LNCAP (cell line): ENCODE measurements at regions not wholly inside any gene's neighbourhood (a gene's known extent, or its start where the extent isn't known, plus 50 kb on each side); places are given as distances from the start of the nearest gene placed in this dataset.

Experiments used
- CTCF ChIP-seq: fragments of 450-650 bp; IDR thresholded peaks from 2 replicates; pipeline ENCODE4 v1.5.1; 2017; ENCODE audit warnings: mild to moderate bottlenecking

DNA sequence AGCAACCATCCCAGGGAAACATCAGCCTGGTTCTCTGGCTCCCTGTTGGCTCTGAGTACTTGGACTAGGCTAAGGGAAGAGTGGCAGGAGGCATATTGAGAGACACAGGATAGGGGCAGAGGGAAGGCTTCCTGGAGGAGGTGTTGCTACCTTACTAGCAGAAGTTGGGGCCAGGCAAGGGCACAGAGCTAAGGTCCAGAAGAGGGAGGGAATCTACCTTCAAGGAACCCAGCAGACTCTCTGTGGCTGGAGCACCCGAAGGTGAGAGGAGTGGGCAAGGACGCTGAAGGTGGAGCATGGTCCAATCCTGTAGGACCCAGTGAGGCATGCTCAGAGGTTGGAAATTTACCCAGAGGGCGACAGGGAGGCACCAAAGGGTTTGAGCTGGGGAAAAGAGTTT, 191.9 kb downstream of the TFAP2C start:
- no peak for TF ChIP-seq CTCF

- TF ChIP-seq CTCF: no peak
Measured at GRCh38 chr20:56826306-56826704, 197.2 kb downstream of the TFAP2C start.

DNA sequence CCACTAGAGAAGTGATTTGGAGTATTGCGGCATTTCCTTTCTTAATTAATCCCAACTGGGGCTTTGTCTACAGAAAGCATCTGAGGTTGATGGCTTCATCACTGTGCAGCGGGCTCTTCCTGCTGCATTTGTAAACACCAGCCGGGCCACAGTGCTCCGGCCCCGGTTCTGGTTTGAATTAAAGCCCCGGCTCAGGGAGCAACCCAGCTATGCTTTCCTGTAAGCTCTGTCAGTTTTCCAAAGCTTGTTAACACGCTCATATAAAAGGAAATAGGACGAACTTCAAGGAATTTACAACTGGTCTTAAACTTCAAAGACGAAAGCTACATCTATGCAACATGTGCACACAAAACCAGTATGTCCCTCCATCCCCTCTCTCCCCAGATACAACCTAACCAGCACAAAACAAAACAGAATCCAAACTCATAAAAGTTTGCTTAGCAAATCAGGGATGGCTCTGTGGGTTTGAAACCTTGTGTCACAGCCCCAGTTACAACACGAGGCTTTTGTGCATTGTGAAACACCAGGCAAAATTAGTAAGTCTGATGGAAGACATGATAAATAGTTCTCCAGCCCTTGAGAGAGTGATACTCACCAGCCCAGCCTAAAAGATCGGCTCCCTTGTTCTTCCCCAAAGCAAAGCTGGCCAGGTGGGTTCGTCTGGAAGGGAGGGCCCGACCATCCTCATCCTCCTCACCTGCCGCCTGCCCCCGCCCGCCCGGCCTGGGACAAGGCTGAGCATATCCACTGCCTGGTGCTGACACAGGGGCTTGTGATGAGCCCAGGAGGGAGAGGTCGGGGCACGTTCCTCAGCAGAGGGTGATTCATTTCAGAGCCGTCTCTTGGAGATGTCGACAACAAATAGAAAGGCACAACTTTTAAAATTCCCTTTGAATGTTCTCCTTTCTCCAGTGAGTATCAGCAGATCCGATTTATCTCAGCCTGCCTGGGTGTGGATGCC, 197.9 kb downstream of the TFAP2C start:
- no peak for TF ChIP-seq CTCF

- no peak for TF ChIP-seq CTCF
Measured at GRCh38 chr20:56827763-56828162, 198.7 kb downstream of the TFAP2C start.

DNA sequence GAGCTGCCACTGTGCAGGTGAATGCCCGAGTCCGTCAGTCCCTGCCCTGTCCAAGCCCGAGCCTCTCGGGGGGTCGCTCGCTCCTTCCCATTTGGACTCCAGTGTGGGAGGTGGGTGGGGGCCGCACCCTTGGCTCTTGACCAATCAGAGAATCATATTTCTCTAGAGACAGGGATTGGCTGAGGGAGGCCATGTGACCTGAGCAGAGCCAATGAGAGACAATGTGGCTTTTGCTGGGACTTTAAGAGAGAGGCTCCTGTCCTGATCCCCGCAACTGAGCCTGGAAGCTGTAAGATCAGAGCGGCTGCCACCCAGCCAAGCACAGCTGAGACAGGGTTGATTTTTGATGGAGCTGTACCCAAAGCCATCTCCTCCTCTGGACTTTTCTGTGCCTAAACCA, 199.3 kb downstream of the TFAP2C start:
- TF ChIP-seq CTCF: no peak

DNA sequence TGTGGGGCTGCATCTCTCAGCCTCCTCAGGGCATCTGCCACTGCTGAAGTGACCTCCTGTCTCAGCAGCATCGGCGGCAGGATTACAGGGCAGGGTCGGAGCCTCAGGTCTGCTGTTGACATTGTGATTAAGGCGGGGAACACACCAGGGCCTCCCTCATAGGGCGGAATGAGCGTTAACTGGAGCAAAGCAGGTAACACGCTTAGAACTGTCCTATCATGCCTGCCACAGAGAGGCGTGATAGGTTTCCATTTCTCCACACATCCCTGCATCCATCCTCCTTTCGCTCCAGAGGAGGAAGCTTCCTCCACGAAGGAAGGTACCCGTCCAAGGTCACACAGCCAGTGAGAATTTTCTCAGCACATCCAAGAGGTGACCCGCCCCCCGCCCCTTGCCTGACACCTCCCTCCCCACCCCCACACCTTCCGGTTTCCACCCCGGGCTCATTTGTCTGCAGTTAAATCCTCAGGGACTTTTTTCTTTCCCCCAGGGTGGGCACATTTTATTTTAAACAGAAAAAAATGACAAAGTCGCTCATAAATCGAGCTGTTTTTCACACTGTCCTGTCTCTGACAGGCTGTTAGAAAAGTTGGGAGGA, 200.8 kb downstream of the TFAP2C start:
- no peak for TF ChIP-seq CTCF

DNA sequence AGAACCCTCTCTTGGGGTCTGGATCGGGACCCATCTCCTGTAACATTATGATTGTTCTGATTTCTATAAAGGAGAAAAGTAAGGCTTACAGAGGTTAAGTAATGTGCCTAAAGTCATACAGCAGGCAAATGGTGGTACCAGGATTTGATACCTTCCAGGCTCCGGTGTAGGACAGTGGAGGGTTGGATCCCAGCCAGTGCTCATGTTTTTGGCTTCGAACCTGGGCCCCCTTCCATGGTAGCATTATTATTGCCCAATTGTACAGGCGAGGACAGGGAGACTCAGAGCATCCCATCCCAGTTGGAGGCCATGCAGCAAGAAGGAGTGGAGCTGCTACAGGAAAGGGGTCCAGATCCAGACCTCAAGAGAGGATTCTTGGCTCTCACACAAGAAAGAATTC, 202.7 kb downstream of the TFAP2C start:
- no peak for TF ChIP-seq CTCF
